ENCODE measurements at regions not wholly inside any gene's neighbourhood (a gene's known extent, or its start where the extent isn't known, plus 50 kb on each side); places are given as distances from the start of the nearest gene placed in this dataset.

GRCh38 chr14:26078561-26078960 is 519.3 kb downstream of the NOVA1 start:
- H3K27ac Mint-ChIP-seq = no peak overlapping the region
- H3K36me3 Mint-ChIP-seq (ENCODE audit: low read depth) = no peaks in the 10 kb centered on the region
- H3K4me3 Mint-ChIP-seq = no peak overlapping the region
- no peaks in the 10 kb centered on the region for H3K27me3 Mint-ChIP-seq (ENCODE audit: low read depth)
- no peaks in the 10 kb centered on the region for H3K4me1 Mint-ChIP-seq (ENCODE audit: low read depth)
- ChIA-PET CTCF (no interaction called here), POLR2A (no interaction called here)
- ATAC-seq = no peak
- no peak for DNase-seq
- peaks cover 21% of the 10 kb centered on the region for H3K9me3 Mint-ChIP-seq (ENCODE audit: insufficient read depth)

GRCh38 chr14:26074892-26075291 is 522.9 kb downstream of the NOVA1 start:
- Mint-ChIP-seq H3K4me3 (no peak overlapping the region), H3K27me3 (ENCODE audit: low read depth) (no peaks in the 10 kb centered on the region), H3K9me3 (ENCODE audit: insufficient read depth) (peaks cover 13% of the 10 kb centered on the region), H3K4me1 (ENCODE audit: low read depth) (no peaks in the 10 kb centered on the region), H3K36me3 (ENCODE audit: low read depth) (no peaks in the 10 kb centered on the region), H3K27ac (no peak overlapping the region)
- DNase-seq (no peak), ATAC-seq (no peak)
- ChIA-PET POLR2A (no interaction called here), CTCF (no interaction called here)

- no peak for ATAC-seq
- H3K36me3 Mint-ChIP-seq (ENCODE audit: low read depth) = no peaks in the 10 kb centered on the region
- CTCF ChIA-PET = no interaction called here
- H3K9me3 Mint-ChIP-seq (ENCODE audit: insufficient read depth) = peaks cover 22% of the 10 kb centered on the region
- H3K4me3 Mint-ChIP-seq = no peak overlapping the region
- no peak for DNase-seq
- H3K27me3 Mint-ChIP-seq (ENCODE audit: low read depth) = no peaks in the 10 kb centered on the region
- H3K27ac Mint-ChIP-seq = no peak overlapping the region
- POLR2A ChIA-PET = no interaction called here
- H3K4me1 Mint-ChIP-seq (ENCODE audit: low read depth) = no peaks in the 10 kb centered on the region
Measured at GRCh38 chr14:26070443-26070842, 527.4 kb downstream of the NOVA1 start.

- CTCF ChIA-PET = no interaction called here
- Mint-ChIP-seq H3K4me1 (ENCODE audit: low read depth) (no peaks in the 10 kb centered on the region), H3K4me3 (no peak overlapping the region), H3K27me3 (ENCODE audit: low read depth) (no peaks in the 10 kb centered on the region), H3K9me3 (ENCODE audit: insufficient read depth) (peaks cover 17% of the 10 kb centered on the region), H3K36me3 (ENCODE audit: low read depth) (no peaks in the 10 kb centered on the region), H3K27ac (no peak overlapping the region)
- DNase-seq (no peak), ATAC-seq (no peak)
- POLR2A ChIA-PET = no interaction called here
Measured at GRCh38 chr14:26067786-26068459, 529.9 kb downstream of the NOVA1 start.

- H3K4me1 Mint-ChIP-seq (ENCODE audit: low read depth) = no peaks in the 10 kb centered on the region
- H3K27me3 Mint-ChIP-seq (ENCODE audit: low read depth) = no peaks in the 10 kb centered on the region
- H3K27ac Mint-ChIP-seq = no peak overlapping the region
- no peak for ATAC-seq
- peaks cover 14% of the 10 kb centered on the region for H3K9me3 Mint-ChIP-seq (ENCODE audit: insufficient read depth)
- H3K36me3 Mint-ChIP-seq (ENCODE audit: low read depth) = no peaks in the 10 kb centered on the region
- H3K4me3 Mint-ChIP-seq = no peak overlapping the region
- POLR2A ChIA-PET = no interaction called here
- no peak for DNase-seq
- CTCF ChIA-PET = no interaction called here
Measured at GRCh38 chr14:26067341-26067740, 530.5 kb downstream of the NOVA1 start.

- no peaks in the 10 kb centered on the region for H3K4me1 Mint-ChIP-seq (ENCODE audit: low read depth)
- H3K9me3 Mint-ChIP-seq (ENCODE audit: insufficient read depth) = peaks cover 14% of the 10 kb centered on the region
- H3K36me3 Mint-ChIP-seq (ENCODE audit: low read depth) = no peaks in the 10 kb centered on the region
- ATAC-seq (no peak), DNase-seq (no peak)
- no peak overlapping the region for H3K27ac Mint-ChIP-seq
- no peaks in the 10 kb centered on the region for H3K27me3 Mint-ChIP-seq (ENCODE audit: low read depth)
- no peak overlapping the region for H3K4me3 Mint-ChIP-seq
- POLR2A ChIA-PET = no interaction called here
- CTCF ChIA-PET = no interaction called here
Measured at GRCh38 chr14:26056036-26056616, 541.7 kb downstream of the NOVA1 start.

GRCh38 chr14:26032348-26032747 is 565.5 kb downstream of the NOVA1 start:
- no peak overlapping the region for H3K4me3 Mint-ChIP-seq
- ChIA-PET POLR2A (no interaction called here), CTCF (no interaction called here)
- no peaks in the 10 kb centered on the region for H3K4me1 Mint-ChIP-seq (ENCODE audit: low read depth)
- DNase-seq = no peak
- no peak overlapping the region for H3K27ac Mint-ChIP-seq
- no peaks in the 10 kb centered on the region for H3K27me3 Mint-ChIP-seq (ENCODE audit: low read depth)
- H3K36me3 Mint-ChIP-seq (ENCODE audit: low read depth) = no peaks in the 10 kb centered on the region
- ATAC-seq = no peak
- peaks cover 4% of the 10 kb centered on the region for H3K9me3 Mint-ChIP-seq (ENCODE audit: insufficient read depth)

GRCh38 chr14:26026384-26026783 is 571.4 kb downstream of the NOVA1 start:
- ATAC-seq = no peak
- H3K4me3 Mint-ChIP-seq = no peak overlapping the region
- H3K9me3 Mint-ChIP-seq (ENCODE audit: insufficient read depth) = peaks cover 16% of the 10 kb centered on the region
- H3K27me3 Mint-ChIP-seq (ENCODE audit: low read depth) = no peaks in the 10 kb centered on the region
- ChIA-PET CTCF (no interaction called here), POLR2A (no interaction called here)
- no peak overlapping the region for H3K27ac Mint-ChIP-seq
- H3K36me3 Mint-ChIP-seq (ENCODE audit: low read depth) = no peaks in the 10 kb centered on the region
- no peak for DNase-seq
- H3K4me1 Mint-ChIP-seq (ENCODE audit: low read depth) = no peaks in the 10 kb centered on the region

GRCh38 chr14:26023967-26024366 is 573.9 kb downstream of the NOVA1 start:
- POLR2A ChIA-PET = no interaction called here
- no peak for DNase-seq
- no peaks in the 10 kb centered on the region for H3K36me3 Mint-ChIP-seq (ENCODE audit: low read depth)
- no peak overlapping the region for H3K4me3 Mint-ChIP-seq
- CTCF ChIA-PET = no interaction called here
- H3K27me3 Mint-ChIP-seq (ENCODE audit: low read depth) = no peaks in the 10 kb centered on the region
- no peaks in the 10 kb centered on the region for H3K4me1 Mint-ChIP-seq (ENCODE audit: low read depth)
- no peak overlapping the region for H3K27ac Mint-ChIP-seq
- peaks cover 17% of the 10 kb centered on the region for H3K9me3 Mint-ChIP-seq (ENCODE audit: insufficient read depth)
- ATAC-seq = no peak

- POLR2A ChIA-PET = no interaction called here
- CTCF ChIA-PET = no interaction called here
Measured at GRCh38 chr14:26021759-26022158, 576.1 kb downstream of the NOVA1 start.

GRCh38 chr14:26017270-26017669 is 580.6 kb downstream of the NOVA1 start:
- ChIA-PET POLR2A (no interaction called here), CTCF (no interaction called here)
- H3K27ac Mint-ChIP-seq = no peak overlapping the region
- no peak overlapping the region for H3K4me3 Mint-ChIP-seq
- DNase-seq (no peak), ATAC-seq (no peak)
- H3K4me1 Mint-ChIP-seq (ENCODE audit: low read depth) = no peaks in the 10 kb centered on the region
- H3K9me3 Mint-ChIP-seq (ENCODE audit: insufficient read depth) = peaks cover 6% of the 10 kb centered on the region
- no peaks in the 10 kb centered on the region for H3K27me3 Mint-ChIP-seq (ENCODE audit: low read depth)
- H3K36me3 Mint-ChIP-seq (ENCODE audit: low read depth) = no peaks in the 10 kb centered on the region

More at GRCh38 chr14:26021759-26022158, 576.1 kb downstream of the NOVA1 start:
- H3K27ac Mint-ChIP-seq = no peak overlapping the region
- H3K27me3 Mint-ChIP-seq (ENCODE audit: low read depth) = no peaks in the 10 kb centered on the region
- no peak overlapping the region for H3K4me3 Mint-ChIP-seq
- no peaks in the 10 kb centered on the region for H3K36me3 Mint-ChIP-seq (ENCODE audit: low read depth)
- H3K4me1 Mint-ChIP-seq (ENCODE audit: low read depth) = no peaks in the 10 kb centered on the region
- DNase-seq (no peak), ATAC-seq (no peak)
- peaks cover 15% of the 10 kb centered on the region for H3K9me3 Mint-ChIP-seq (ENCODE audit: insufficient read depth)

- ATAC-seq (no peak), DNase-seq (no peak)
- no peak overlapping the region for H3K4me3 Mint-ChIP-seq
- H3K36me3 Mint-ChIP-seq (ENCODE audit: low read depth) = no peaks in the 10 kb centered on the region
- ChIA-PET POLR2A (no interaction called here), CTCF (no interaction called here)
- no peaks in the 10 kb centered on the region for H3K27me3 Mint-ChIP-seq (ENCODE audit: low read depth)
- H3K4me1 Mint-ChIP-seq (ENCODE audit: low read depth) = no peaks in the 10 kb centered on the region
- peaks cover 13% of the 10 kb centered on the region for H3K9me3 Mint-ChIP-seq (ENCODE audit: insufficient read depth)
- H3K27ac Mint-ChIP-seq = no peak overlapping the region
Measured at GRCh38 chr14:26008290-26008689, 589.5 kb downstream of the NOVA1 start.

- no peak overlapping the region for H3K4me3 Mint-ChIP-seq
- ChIA-PET CTCF (no interaction called here), POLR2A (no interaction called here)
- H3K9me3 Mint-ChIP-seq (ENCODE audit: insufficient read depth) = peaks cover 5% of the 10 kb centered on the region
- no peaks in the 10 kb centered on the region for H3K27me3 Mint-ChIP-seq (ENCODE audit: low read depth)
- ATAC-seq (no peak), DNase-seq (no peak)
- no peak overlapping the region for H3K27ac Mint-ChIP-seq
- H3K4me1 Mint-ChIP-seq (ENCODE audit: low read depth) = no peaks in the 10 kb centered on the region
- no peaks in the 10 kb centered on the region for H3K36me3 Mint-ChIP-seq (ENCODE audit: low read depth)
Measured at GRCh38 chr14:26004342-26004741, 593.5 kb downstream of the NOVA1 start.

Measured in activated CD8-positive, alpha-beta T cell treated with anti-CD3 and anti-CD28 coated beads, Interleukin-2, amount 10 ng/mL, durations not matched to agents 7 days and 5 days (primary cell).